ENCODE measurements at regions not wholly inside any gene's neighbourhood (a gene's known extent, or its start where the extent isn't known, plus 50 kb on each side); places are given as distances from the start of the nearest gene placed in this dataset.

- DNase-seq = no peak
- Histone ChIP-seq H3K27me3 (ENCODE audit: low read length) (no peaks in the 10 kb centered on the region), H3K9ac (ENCODE audit: low read length) (no peak overlapping the region), H3K4me3 (ENCODE audit: low read length) (no peak overlapping the region), H4K20me1 (ENCODE audit: low read length) (no peaks in the 10 kb centered on the region), H3K36me3 (ENCODE audit: low read depth, low read length) (no peaks in the 10 kb centered on the region), H3K9me3 (ENCODE audit: low read length) (no peaks in the 10 kb centered on the region), H3K9me2 (replicated peaks; ENCODE audit: low read length) (no peaks in the 10 kb centered on the region), H3K79me2 (ENCODE audit: low read length) (no peaks in the 10 kb centered on the region), H3F3A (ENCODE audit: low read length, unreplicated experiment) (no peaks in the 10 kb centered on the region), H3K4me2 (ENCODE audit: low read length) (no peak overlapping the region), H3K4me1 (ENCODE audit: insufficient read depth, low read length) (no peaks in the 10 kb centered on the region), H3K27ac (ENCODE audit: low read length) (no peak overlapping the region), H2AFZ (ENCODE audit: low read length) (no peak overlapping the region)
- CTCF ChIA-PET = no interaction called here
- no peak for ATAC-seq
- intact Hi-C loops (cut with micrococcal nuclease) = no loop called here
- POLR2A ChIA-PET (ENCODE audit: unreplicated experiment) = interaction anchor here (0.6 kb wide), 1 partner anchor 78 kb away, joined by 3 read pairs; no protein-coding TSS in a partner anchor
- BruUV-seq (replicated peaks) = no TSS peak
- TF ChIP-seq CTCF (conservative IDR thresholded peaks at IDR 0.05; ENCODE audit: low read depth, low read length) (no peak), EZH2 (IDR thresholded peaks at IDR 0.05; ENCODE audit: low read length, unreplicated experiment) (no peak), EZH2phosphoT487 (IDR thresholded peaks at IDR 0.05; ENCODE audit: borderline replicate concordance, low read length) (no peak)
These were observed 84.6 kb upstream of the TCF21 start for GRCh38 chr6:133804265-133804664.

GRCh38 chr6:133805876-133806275 lies 83.0 kb upstream of the TCF21 start:
- H3K9me3 ChIP-seq (ENCODE audit: low read length) = no peaks in the 10 kb centered on the region
- ChIA-PET POLR2A (ENCODE audit: unreplicated experiment) (no interaction called here), CTCF (no interaction called here)
- H3K4me1 ChIP-seq (ENCODE audit: insufficient read depth, low read length) = no peaks in the 10 kb centered on the region
- H3K36me3 ChIP-seq (ENCODE audit: low read depth, low read length) = no peaks in the 10 kb centered on the region
- no peak overlapping the region for H3K27ac ChIP-seq (ENCODE audit: low read length)
- intact Hi-C loops (cut with micrococcal nuclease) = no loop called here
- DNase-seq (no peak), ATAC-seq (no peak)
- no peaks in the 10 kb centered on the region for H4K20me1 ChIP-seq (ENCODE audit: low read length)
- no peak overlapping the region for H3K4me2 ChIP-seq (ENCODE audit: low read length)
- no peak overlapping the region for H2AFZ ChIP-seq (ENCODE audit: low read length)
- H3K9ac ChIP-seq (ENCODE audit: low read length) = no peak overlapping the region
- H3F3A ChIP-seq (ENCODE audit: low read length, unreplicated experiment) = no peaks in the 10 kb centered on the region
- TF ChIP-seq EZH2phosphoT487 (IDR thresholded peaks at IDR 0.05; ENCODE audit: borderline replicate concordance, low read length) = no peak
- TF ChIP-seq CTCF (conservative IDR thresholded peaks at IDR 0.05; ENCODE audit: low read depth, low read length) = no peak
- no peak for TF ChIP-seq EZH2 (IDR thresholded peaks at IDR 0.05; ENCODE audit: low read length, unreplicated experiment)
- no peaks in the 10 kb centered on the region for H3K79me2 ChIP-seq (ENCODE audit: low read length)
- no peaks in the 10 kb centered on the region for H3K27me3 ChIP-seq (ENCODE audit: low read length)
- no peak overlapping the region for H3K4me3 ChIP-seq (ENCODE audit: low read length)
- BruUV-seq (replicated peaks) = no TSS peak
- no peaks in the 10 kb centered on the region for H3K9me2 ChIP-seq (replicated peaks; ENCODE audit: low read length)

GRCh38 chr6:133806382-133807140 lies 82.4 kb upstream of the TCF21 start:
- no peaks in the 10 kb centered on the region for H4K20me1 ChIP-seq (ENCODE audit: low read length)
- TF ChIP-seq EZH2 (IDR thresholded peaks at IDR 0.05; ENCODE audit: low read length, unreplicated experiment) (no peak), CTCF (conservative IDR thresholded peaks at IDR 0.05; ENCODE audit: low read depth, low read length) (no peak), EZH2phosphoT487 (IDR thresholded peaks at IDR 0.05; ENCODE audit: borderline replicate concordance, low read length) (no peak)
- H3K9ac ChIP-seq (ENCODE audit: low read length) = no peak overlapping the region
- ATAC-seq (no peak), DNase-seq (no peak)
- no peaks in the 10 kb centered on the region for H3F3A ChIP-seq (ENCODE audit: low read length, unreplicated experiment)
- POLR2A ChIA-PET (ENCODE audit: unreplicated experiment) = no interaction called here
- intact Hi-C loops (cut with micrococcal nuclease) = no loop called here
- no peak overlapping the region for H3K27ac ChIP-seq (ENCODE audit: low read length)
- H2AFZ ChIP-seq (ENCODE audit: low read length) = no peak overlapping the region
- H3K27me3 ChIP-seq (ENCODE audit: low read length) = no peaks in the 10 kb centered on the region
- BruUV-seq (replicated peaks) = no TSS peak
- H3K9me2 ChIP-seq (replicated peaks; ENCODE audit: low read length) = no peaks in the 10 kb centered on the region
- H3K36me3 ChIP-seq (ENCODE audit: low read depth, low read length) = no peaks in the 10 kb centered on the region
- H3K9me3 ChIP-seq (ENCODE audit: low read length) = no peaks in the 10 kb centered on the region
- H3K4me1 ChIP-seq (ENCODE audit: insufficient read depth, low read length) = no peaks in the 10 kb centered on the region
- H3K4me2 ChIP-seq (ENCODE audit: low read length) = no peak overlapping the region
- no peaks in the 10 kb centered on the region for H3K79me2 ChIP-seq (ENCODE audit: low read length)
- H3K4me3 ChIP-seq (ENCODE audit: low read length) = no peak overlapping the region
- CTCF ChIA-PET = no interaction called here

All from PC-3 (cell line).